Type B pancreatic cell (in vitro differentiated cells): ENCODE measurements at regions not wholly inside any gene's neighbourhood (a gene's known extent, or its start where the extent isn't known, plus 50 kb on each side); places are given as distances from the start of the nearest gene placed in this dataset.

Experiments
- DNase-seq: peaks from one replicate; pipeline ENCODE4 v3.0.0; 2021; ENCODE audit warnings: mixed read lengths; ENCODE audit not compliant: unreplicated experiment; ENCODE audit errors: extremely low spot score
- H3K27ac Mint-ChIP-seq: 2 replicates; pipeline ENCODE4 v1.8.0; 2021; ENCODE audit warnings: mild to moderate bottlenecking, mixed read lengths
- H3K27me3 Mint-ChIP-seq: 2 replicates; pipeline ENCODE4 v1.8.0; 2021; ENCODE audit warnings: mixed read lengths
- H3K36me3 Mint-ChIP-seq: 2 replicates; pipeline ENCODE4 v1.8.0; 2021; ENCODE audit warnings: mixed read lengths
- H3K4me1 Mint-ChIP-seq: one replicate; pipeline ENCODE4 v1.8.0; 2021; ENCODE audit warnings: mixed read lengths; ENCODE audit not compliant: unreplicated experiment
- H3K4me3 Mint-ChIP-seq: 2 replicates; pipeline ENCODE4 v1.8.0; 2021; ENCODE audit warnings: mild to moderate bottlenecking, mixed read lengths
- H3K9me3 Mint-ChIP-seq: 2 replicates; pipeline ENCODE4 v1.8.0; 2021; ENCODE audit warnings: mixed read lengths
- CTCF ChIP-seq: fragments of 200-600 bp; sonication (generic); conservative IDR thresholded peaks from 2 replicates; pipeline ENCODE4 v1.5.0; 2021; ENCODE audit warnings: antibody characterized with exemption, mild to moderate bottlenecking

- H3K36me3 Mint-ChIP-seq = no peaks in the 10 kb centered on the region
- no peak for DNase-seq
- H3K4me1 Mint-ChIP-seq = no peaks in the 10 kb centered on the region
- no peak overlapping the region for H3K4me3 Mint-ChIP-seq
- no peak for TF ChIP-seq CTCF
- H3K27ac Mint-ChIP-seq = no peak overlapping the region
- peaks cover 4% of the 10 kb centered on the region for H3K9me3 Mint-ChIP-seq
- H3K27me3 Mint-ChIP-seq = no peaks in the 10 kb centered on the region
Measured at GRCh38 chr2:235255693-235256092, 238.2 kb upstream of the AGAP1 start.

DNA sequence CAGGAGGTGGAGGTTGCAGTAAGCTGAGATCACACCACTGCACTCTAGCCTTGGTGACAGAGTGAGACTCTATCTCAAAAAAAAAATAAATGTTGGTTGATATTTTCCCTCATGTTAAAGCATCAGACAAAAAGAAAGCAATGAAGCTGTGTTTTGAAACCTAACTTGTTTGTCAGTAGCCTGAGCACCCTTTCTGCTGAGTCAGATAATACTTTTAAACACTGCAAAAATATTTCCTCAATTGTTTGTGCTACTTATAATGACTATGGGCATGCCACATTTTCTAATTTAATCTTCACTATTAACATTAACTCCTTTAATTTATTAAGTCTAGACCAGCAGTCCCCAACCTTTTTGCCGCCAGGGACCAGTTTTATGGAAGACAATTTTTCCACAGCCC, 236.3 kb upstream of the AGAP1 start:
- TF ChIP-seq CTCF = no peak
- Mint-ChIP-seq H3K4me1 (no peaks in the 10 kb centered on the region), H3K27me3 (no peaks in the 10 kb centered on the region), H3K36me3 (no peaks in the 10 kb centered on the region), H3K4me3 (no peak overlapping the region), H3K9me3 (peaks cover 4% of the 10 kb centered on the region), H3K27ac (no peak overlapping the region)
- no peak for DNase-seq

- DNase-seq = no peak
- no peak for TF ChIP-seq CTCF
- H3K4me3 Mint-ChIP-seq = no peak overlapping the region
- peaks cover 20% of the 10 kb centered on the region for H3K4me1 Mint-ChIP-seq
- H3K27ac Mint-ChIP-seq = no peak overlapping the region
- H3K36me3 Mint-ChIP-seq = no peaks in the 10 kb centered on the region
- H3K27me3 Mint-ChIP-seq = peaks cover 6% of the 10 kb centered on the region
- peaks cover 4% of the 10 kb centered on the region for H3K9me3 Mint-ChIP-seq
Measured at GRCh38 chr2:235262750-235263149, 231.1 kb upstream of the AGAP1 start.

DNA sequence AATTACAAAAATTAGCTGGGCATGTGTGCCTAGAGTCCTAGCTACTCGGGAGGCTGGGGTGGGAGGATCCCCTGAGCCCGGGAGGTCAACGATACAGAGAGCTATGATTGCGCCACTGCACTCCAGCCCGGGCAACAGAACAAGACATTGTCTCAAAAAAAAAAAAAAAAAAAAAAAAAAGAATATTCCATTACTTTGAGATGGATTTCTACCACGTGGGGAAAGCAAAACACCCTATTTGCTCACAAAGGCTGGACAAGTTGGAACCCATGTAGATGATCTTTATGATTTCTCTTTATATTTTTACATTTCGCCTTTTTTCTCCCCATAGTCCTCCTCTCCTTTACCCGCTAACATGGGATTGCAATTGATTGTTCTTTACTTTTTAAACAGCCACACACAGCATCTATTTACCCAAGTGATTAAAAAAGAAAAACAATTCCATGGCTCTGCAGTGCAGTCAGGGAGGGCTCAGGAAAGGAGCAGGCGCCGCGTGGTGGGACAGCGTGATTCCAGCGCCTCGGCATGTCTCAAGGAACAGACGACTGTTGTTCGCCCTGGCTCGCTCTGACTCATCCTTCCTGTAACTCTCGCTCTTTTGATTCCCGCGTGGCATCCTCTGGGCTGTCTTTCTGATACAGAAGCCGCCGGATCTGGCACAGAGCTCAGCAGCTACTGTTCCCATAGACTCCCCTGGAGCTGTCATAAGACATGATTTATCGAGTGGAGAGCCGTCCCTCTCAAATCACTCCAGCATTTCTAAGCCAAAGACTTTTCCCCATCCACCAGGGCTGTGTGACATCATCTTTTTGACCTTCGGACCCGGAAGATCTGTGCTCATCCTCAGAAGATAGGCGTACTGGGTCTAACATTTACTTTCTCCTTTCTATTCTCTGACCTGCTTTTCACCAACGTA, 230.4 kb upstream of the AGAP1 start:
- DNase-seq = no peak

GRCh38 chr2:235264121-235264493, 229.7 kb upstream of the AGAP1 start:
- TF ChIP-seq CTCF = no peak
- no peak for DNase-seq
- peaks cover 6% of the 10 kb centered on the region for H3K27me3 Mint-ChIP-seq
- peaks cover 32% of the 10 kb centered on the region for H3K4me1 Mint-ChIP-seq
- H3K9me3 Mint-ChIP-seq = no peaks in the 10 kb centered on the region
- no peaks in the 10 kb centered on the region for H3K36me3 Mint-ChIP-seq
- H3K4me3 Mint-ChIP-seq = no peak overlapping the region
- peak overlapping the region; percentile 50 for H3K27ac Mint-ChIP-seq

More for the DNA sequence above, 230.4 kb upstream of the AGAP1 start:
- Mint-ChIP-seq H3K36me3 (no peaks in the 10 kb centered on the region), H3K27ac (peak overlapping the region; percentile 50), H3K4me1 (peaks cover 27% of the 10 kb centered on the region), H3K9me3 (no peaks in the 10 kb centered on the region), H3K4me3 (no peak overlapping the region), H3K27me3 (peaks cover 6% of the 10 kb centered on the region)
- TF ChIP-seq CTCF = no peak
